ENCODE measurements at regions not wholly inside any gene's neighbourhood (a gene's known extent, or its start where the extent isn't known, plus 50 kb on each side); places are given as distances from the start of the nearest gene placed in this dataset.

- TF ChIP-seq POLR2A (IDR thresholded peaks at IDR 0.05) = no peak
- TF ChIP-seq, protein P1, sequence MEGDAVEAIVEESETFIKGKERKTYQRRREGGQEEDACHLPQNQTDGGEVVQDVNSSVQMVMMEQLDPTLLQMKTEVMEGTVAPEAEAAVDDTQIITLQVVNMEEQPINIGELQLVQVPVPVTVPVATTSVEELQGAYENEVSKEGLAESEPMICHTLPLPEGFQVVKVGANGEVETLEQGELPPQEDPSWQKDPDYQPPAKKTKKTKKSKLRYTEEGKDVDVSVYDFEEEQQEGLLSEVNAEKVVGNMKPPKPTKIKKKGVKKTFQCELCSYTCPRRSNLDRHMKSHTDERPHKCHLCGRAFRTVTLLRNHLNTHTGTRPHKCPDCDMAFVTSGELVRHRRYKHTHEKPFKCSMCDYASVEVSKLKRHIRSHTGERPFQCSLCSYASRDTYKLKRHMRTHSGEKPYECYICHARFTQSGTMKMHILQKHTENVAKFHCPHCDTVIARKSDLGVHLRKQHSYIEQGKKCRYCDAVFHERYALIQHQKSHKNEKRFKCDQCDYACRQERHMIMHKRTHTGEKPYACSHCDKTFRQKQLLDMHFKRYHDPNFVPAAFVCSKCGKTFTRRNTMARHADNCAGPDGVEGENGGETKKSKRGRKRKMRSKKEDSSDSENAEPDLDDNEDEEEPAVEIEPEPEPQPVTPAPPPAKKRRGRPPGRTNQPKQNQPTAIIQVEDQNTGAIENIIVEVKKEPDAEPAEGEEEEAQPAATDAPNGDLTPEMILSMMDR (IDR thresholded peaks at IDR 0.05) = no peak
These were observed 142.2 kb downstream of the HERPUD2 start for GRCh38 chr7:35552691-35553090.

Data from transverse colon (tissue), 3 donors.